GM13977 (cell line): ENCODE measurements at regions not wholly inside any gene's neighbourhood (a gene's known extent, or its start where the extent isn't known, plus 50 kb on each side); places are given as distances from the start of the nearest gene placed in this dataset.

Source experiments
- DNase-seq: peaks from one replicate; pipeline ENCODE4 v3.0.0; 2012; ENCODE audit warnings: low spot score
- in situ Hi-C: fragments of 300-500 bp; cut with MboI; formaldehyde crosslinking; loops from one replicate; pipeline ENCODE4 v1.12.0; 2022; ENCODE audit warnings: low sequenced_read_pairs, low pct_unique_long_range_greater_than_20kb, mixed read lengths, inconsistent platforms; ENCODE audit not compliant: unreplicated experiment
- TF ChIP-seq, protein P1 (sequence below): IDR thresholded peaks from 2 replicates; pipeline ENCODE4 v1.5.1; 2012; ENCODE audit warnings: mild to moderate bottlenecking, control low read depth; ENCODE audit not compliant: insufficient read depth; ENCODE audit errors: extremely low read depth, missing control alignments

- DNase-seq: no peak
- TF ChIP-seq, protein P1, sequence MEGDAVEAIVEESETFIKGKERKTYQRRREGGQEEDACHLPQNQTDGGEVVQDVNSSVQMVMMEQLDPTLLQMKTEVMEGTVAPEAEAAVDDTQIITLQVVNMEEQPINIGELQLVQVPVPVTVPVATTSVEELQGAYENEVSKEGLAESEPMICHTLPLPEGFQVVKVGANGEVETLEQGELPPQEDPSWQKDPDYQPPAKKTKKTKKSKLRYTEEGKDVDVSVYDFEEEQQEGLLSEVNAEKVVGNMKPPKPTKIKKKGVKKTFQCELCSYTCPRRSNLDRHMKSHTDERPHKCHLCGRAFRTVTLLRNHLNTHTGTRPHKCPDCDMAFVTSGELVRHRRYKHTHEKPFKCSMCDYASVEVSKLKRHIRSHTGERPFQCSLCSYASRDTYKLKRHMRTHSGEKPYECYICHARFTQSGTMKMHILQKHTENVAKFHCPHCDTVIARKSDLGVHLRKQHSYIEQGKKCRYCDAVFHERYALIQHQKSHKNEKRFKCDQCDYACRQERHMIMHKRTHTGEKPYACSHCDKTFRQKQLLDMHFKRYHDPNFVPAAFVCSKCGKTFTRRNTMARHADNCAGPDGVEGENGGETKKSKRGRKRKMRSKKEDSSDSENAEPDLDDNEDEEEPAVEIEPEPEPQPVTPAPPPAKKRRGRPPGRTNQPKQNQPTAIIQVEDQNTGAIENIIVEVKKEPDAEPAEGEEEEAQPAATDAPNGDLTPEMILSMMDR: no peak
- in situ Hi-C loops: no loop called here
Observed at GRCh38 chr15:54840621-54841398, 355.9 kb downstream of the RSL24D1 start.

DNA sequence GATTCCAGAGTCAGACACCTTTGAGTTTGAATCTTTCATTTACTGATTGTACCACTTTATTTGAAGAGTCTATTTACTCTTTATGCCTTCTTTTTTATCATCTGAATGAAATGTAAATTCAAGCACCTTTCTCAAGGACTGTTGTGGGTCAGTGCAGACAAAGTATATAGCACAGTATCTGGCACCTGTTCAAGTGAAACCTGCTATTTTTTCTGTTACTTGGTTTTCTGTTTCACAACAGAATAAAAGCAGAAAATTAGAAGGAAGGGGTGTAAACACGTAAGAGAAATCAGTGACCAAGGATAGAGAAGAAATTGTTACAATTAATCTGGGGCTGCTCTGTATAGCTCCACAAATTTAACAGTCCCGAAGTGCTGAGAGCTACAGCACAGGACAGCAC is 357.4 kb downstream of the RSL24D1 start:
- in situ Hi-C loops: no loop called here
- TF ChIP-seq, protein P1: no peak
- DNase-seq: no peak

DNA sequence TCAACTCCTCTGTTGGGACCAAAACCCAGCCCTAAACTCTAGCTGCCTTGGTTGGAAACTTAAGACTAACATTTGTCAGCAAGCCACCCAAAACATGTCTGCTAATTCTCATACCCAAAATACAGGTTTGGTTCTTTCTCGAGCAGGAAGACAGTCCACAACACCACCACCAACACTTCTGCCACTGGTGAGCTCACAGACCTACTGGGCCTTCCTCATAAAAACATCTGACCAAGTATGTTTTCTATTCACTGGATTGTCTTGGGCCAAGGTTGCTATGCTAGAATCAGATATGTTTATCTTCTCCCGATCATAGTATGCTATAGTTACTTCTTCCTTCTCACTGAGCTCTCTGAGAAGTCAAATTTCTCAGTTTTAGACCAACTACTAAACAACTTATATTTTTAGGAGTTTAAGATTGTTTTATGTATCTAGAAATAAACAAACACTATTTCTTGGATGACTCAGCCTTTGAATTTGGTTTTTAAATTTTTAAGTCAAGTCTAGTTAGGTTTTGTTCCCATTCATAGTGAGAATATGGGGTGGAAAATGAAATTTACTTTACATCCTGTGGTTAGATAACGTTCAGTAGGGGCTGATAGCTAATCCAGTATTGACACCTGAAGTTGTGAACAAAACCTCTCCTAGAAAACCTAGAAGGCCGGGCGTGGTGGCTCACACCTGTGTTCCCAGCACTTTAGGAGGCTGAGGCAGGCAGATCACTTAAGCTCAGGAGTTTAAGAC is 360.5 kb downstream of the RSL24D1 start:
- in situ Hi-C loops: no loop called here
- no peak for DNase-seq
- TF ChIP-seq, protein P1: no peak

GRCh38 chr15:54829821-54830220 is 366.9 kb downstream of the RSL24D1 start:
- TF ChIP-seq, protein P1: no peak
- DNase-seq: no peak
- in situ Hi-C loops: no loop called here

DNA sequence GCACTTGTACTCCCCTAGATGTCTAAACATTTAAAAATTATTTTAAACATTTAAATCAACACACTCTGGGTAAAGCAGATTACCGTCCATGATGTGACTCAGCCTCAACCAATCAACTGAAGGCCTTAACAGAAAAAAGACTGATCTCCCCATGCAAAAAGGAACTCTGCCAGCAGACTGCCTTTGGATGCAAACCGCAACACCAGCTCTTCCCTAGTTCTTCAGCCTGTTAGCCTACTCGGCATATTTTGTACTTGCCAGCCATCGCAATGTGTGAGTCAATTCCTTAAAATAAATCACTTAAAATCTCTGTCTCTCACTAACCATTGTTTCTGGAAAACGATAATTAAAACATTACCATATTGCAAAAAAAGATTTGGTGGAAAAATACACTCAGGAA is 375.9 kb downstream of the RSL24D1 start:
- in situ Hi-C loops: no loop called here
- TF ChIP-seq, protein P1: no peak
- no peak for DNase-seq

GRCh38 chr15:54820098-54820497 is 376.6 kb downstream of the RSL24D1 start:
- no peak for DNase-seq
- TF ChIP-seq, protein P1: no peak
- in situ Hi-C loops: no loop called here
